WTC11 (cell line): ENCODE measurements at regions not wholly inside any gene's neighbourhood (a gene's known extent, or its start where the extent isn't known, plus 50 kb on each side); places are given as distances from the start of the nearest gene placed in this dataset.

Experiments
- ATAC-seq: fragments of 200-7000 bp; cut with Tn5 transposase; 2 replicates; pipeline ENCODE4 v1.10.0; 2021; ENCODE audit warnings: mild to moderate bottlenecking, moderate library complexity
- CTCF ChIA-PET: fragments of 300-600 bp; sonication (Branson Sonifier 250); formaldehyde crosslinking; loops from one replicate; lab custom pipeline; 2021; ENCODE audit warnings: antibody characterized with exemption; lab: Charles Lee
- POLR2A ChIA-PET: fragments of 350-600 bp; sonication (Branson Sonifier 250); formaldehyde crosslinking; loops from one replicate; lab custom pipeline; 2021; ENCODE audit warnings: antibody characterized with exemption; lab: Charles Lee
- DNase-seq: peaks from one replicate; pipeline ENCODE4 v3.0.0; 2021; ENCODE audit warnings: low spot score
- H3K27ac Mint-ChIP-seq: 2 replicates; pipeline ENCODE4 v1.8.0; 2021; ENCODE audit warnings: mixed read lengths
- H3K27me3 Mint-ChIP-seq: 2 replicates; pipeline ENCODE4 v1.8.0; 2021; ENCODE audit warnings: low read depth, mild to moderate bottlenecking, moderate library complexity, mixed read lengths
- H3K36me3 Mint-ChIP-seq: 2 replicates; pipeline ENCODE4 v1.8.0; 2021; ENCODE audit warnings: mixed read lengths
- H3K4me1 Mint-ChIP-seq: 2 replicates; pipeline ENCODE4 v1.8.0; 2022; ENCODE audit warnings: mixed read lengths
- H3K4me3 Mint-ChIP-seq: 2 replicates; pipeline ENCODE4 v1.8.0; 2021; ENCODE audit warnings: mild to moderate bottlenecking, moderate library complexity, mixed read lengths
- H3K9me3 Mint-ChIP-seq: 2 replicates; pipeline ENCODE4 v1.8.0; 2021; ENCODE audit warnings: mixed read lengths
- ESRRA ChIP-seq: sonication (generic); formaldehyde crosslinking; IDR thresholded peaks from 2 replicates; pipeline ENCODE4 v1.8.1; 2022; ENCODE audit warnings: mild to moderate bottlenecking, missing genetic modification reagents, borderline replicate concordance
- FOXJ3 ChIP-seq: sonication (generic); formaldehyde crosslinking; IDR thresholded peaks from 2 replicates; pipeline ENCODE4 v1.9.0; 2021; ENCODE audit warnings: missing genetic modification reagents, mild to moderate bottlenecking, borderline replicate concordance
- GABPB1 ChIP-seq: sonication (generic); formaldehyde crosslinking; IDR thresholded peaks from 2 replicates; pipeline ENCODE4 v1.8.1; 2023; ENCODE audit warnings: mild to moderate bottlenecking, missing genetic modification reagents
- OVOL2 ChIP-seq: fragments of 250-450 bp; sonication (Bioruptor Pico); IDR thresholded peaks from 2 replicates; pipeline ENCODE4 v1.9.0; 2021; ENCODE audit warnings: mild to moderate bottlenecking, borderline replicate concordance
- SP1 ChIP-seq: sonication (generic); formaldehyde crosslinking; conservative IDR thresholded peaks from 2 replicates; pipeline ENCODE4 v1.8.1; 2022; ENCODE audit warnings: missing genetic modification reagents
- TCF7 ChIP-seq: sonication (generic); formaldehyde crosslinking; IDR thresholded peaks from 2 replicates; pipeline ENCODE4 v1.8.0; 2022; ENCODE audit warnings: mild to moderate bottlenecking, low read depth, missing genetic modification reagents, moderate library complexity
- TEAD4 ChIP-seq: sonication (generic); formaldehyde crosslinking; IDR thresholded peaks from 2 replicates; pipeline ENCODE4 v1.8.0; 2022; ENCODE audit warnings: mild to moderate bottlenecking, missing genetic modification reagents
- ZBTB21 ChIP-seq: sonication (generic); formaldehyde crosslinking; IDR thresholded peaks from 2 replicates; pipeline ENCODE4 v1.8.1; 2023; ENCODE audit warnings: mild to moderate bottlenecking, missing genetic modification reagents, borderline replicate concordance
- ZNF138 ChIP-seq: sonication (generic); formaldehyde crosslinking; conservative IDR thresholded peaks from 2 replicates; pipeline ENCODE4 v1.8.1; 2022; ENCODE audit warnings: mild to moderate bottlenecking, moderate library complexity, missing genetic modification reagents
- TF ChIP-seq, protein P1 (sequence below): fragments of 250-450 bp; sonication (Bioruptor Pico); IDR thresholded peaks from 2 replicates; pipeline ENCODE4 v1.8.0; 2021; ENCODE audit warnings: mild to moderate bottlenecking
- TF ChIP-seq, protein P2 (sequence below): sonication (generic); formaldehyde crosslinking; IDR thresholded peaks from 2 replicates; pipeline ENCODE4 v1.8.0; 2023; ENCODE audit warnings: mild to moderate bottlenecking, missing genetic modification reagents
- TF ChIP-seq, protein P3 (sequence below): sonication (generic); formaldehyde crosslinking; IDR thresholded peaks from 2 replicates; pipeline ENCODE4 v1.8.1; 2022; ENCODE audit warnings: mild to moderate bottlenecking, missing genetic modification reagents, moderate library complexity, borderline replicate concordance
- TF ChIP-seq, protein P4 (sequence below): sonication (generic); formaldehyde crosslinking; IDR thresholded peaks from 2 replicates; pipeline ENCODE4 v1.8.1; 2023; ENCODE audit warnings: mild to moderate bottlenecking, moderate library complexity, missing genetic modification reagents
- TF ChIP-seq, protein P5 (sequence below): fragments of 250-450 bp; sonication (Bioruptor Pico); IDR thresholded peaks from 2 replicates; pipeline ENCODE4 v2.1.2; 2022; ENCODE audit warnings: mild to moderate bottlenecking, moderate library complexity
- TF ChIP-seq, protein P6 (sequence below): sonication (generic); formaldehyde crosslinking; IDR thresholded peaks from 2 replicates; pipeline ENCODE4 v1.8.0; 2023; ENCODE audit warnings: missing genetic modification reagents
- TF ChIP-seq, protein P7 (sequence below): sonication (generic); formaldehyde crosslinking; IDR thresholded peaks from 2 replicates; pipeline ENCODE4 v1.8.0; 2022; ENCODE audit warnings: mild to moderate bottlenecking, missing genetic modification reagents

DNA sequence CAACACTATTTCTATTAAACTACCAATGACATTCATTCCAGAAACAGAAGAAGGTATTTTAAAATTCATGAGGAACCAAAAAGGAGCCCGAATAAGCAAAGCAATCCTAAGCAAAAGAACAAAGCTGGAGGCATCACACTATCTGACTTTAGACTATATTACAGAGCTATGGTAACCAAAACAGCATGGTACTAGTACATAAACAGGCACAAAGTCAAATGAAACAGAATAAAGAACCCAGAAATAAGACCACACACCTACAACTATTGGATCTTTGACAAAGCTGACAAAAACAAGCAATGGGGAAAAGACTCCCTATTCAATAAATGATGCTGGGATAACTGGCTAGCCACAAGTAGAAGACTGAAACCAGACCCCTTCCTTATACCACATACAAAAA is 122.3 kb downstream of the ITIH6 start:
- ChIA-PET POLR2A (no interaction called here), CTCF (no interaction called here)
- TF ChIP-seq OVOL2 (CRISPR knock-in tag) (no peak), ZNF138 (no peak), ESRRA (no peak), TCF7 (CRISPR knock-in tag) (no peak), SP1 (CRISPR knock-in tag) (no peak), ZBTB21 (no peak), FOXJ3 (CRISPR knock-in tag) (no peak), TEAD4 (CRISPR knock-in tag) (no peak), GABPB1 (CRISPR knock-in tag) (no peak)
- TF ChIP-seq, protein P1, sequence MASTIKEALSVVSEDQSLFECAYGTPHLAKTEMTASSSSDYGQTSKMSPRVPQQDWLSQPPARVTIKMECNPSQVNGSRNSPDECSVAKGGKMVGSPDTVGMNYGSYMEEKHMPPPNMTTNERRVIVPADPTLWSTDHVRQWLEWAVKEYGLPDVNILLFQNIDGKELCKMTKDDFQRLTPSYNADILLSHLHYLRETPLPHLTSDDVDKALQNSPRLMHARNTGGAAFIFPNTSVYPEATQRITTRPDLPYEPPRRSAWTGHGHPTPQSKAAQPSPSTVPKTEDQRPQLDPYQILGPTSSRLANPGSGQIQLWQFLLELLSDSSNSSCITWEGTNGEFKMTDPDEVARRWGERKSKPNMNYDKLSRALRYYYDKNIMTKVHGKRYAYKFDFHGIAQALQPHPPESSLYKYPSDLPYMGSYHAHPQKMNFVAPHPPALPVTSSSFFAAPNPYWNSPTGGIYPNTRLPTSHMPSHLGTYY (CRISPR knock-in tag) = no peak
- TF ChIP-seq, protein P2, sequence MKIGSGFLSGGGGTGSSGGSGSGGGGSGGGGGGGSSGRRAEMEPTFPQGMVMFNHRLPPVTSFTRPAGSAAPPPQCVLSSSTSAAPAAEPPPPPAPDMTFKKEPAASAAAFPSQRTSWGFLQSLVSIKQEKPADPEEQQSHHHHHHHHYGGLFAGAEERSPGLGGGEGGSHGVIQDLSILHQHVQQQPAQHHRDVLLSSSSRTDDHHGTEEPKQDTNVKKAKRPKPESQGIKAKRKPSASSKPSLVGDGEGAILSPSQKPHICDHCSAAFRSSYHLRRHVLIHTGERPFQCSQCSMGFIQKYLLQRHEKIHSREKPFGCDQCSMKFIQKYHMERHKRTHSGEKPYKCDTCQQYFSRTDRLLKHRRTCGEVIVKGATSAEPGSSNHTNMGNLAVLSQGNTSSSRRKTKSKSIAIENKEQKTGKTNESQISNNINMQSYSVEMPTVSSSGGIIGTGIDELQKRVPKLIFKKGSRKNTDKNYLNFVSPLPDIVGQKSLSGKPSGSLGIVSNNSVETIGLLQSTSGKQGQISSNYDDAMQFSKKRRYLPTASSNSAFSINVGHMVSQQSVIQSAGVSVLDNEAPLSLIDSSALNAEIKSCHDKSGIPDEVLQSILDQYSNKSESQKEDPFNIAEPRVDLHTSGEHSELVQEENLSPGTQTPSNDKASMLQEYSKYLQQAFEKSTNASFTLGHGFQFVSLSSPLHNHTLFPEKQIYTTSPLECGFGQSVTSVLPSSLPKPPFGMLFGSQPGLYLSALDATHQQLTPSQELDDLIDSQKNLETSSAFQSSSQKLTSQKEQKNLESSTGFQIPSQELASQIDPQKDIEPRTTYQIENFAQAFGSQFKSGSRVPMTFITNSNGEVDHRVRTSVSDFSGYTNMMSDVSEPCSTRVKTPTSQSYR (CRISPR knock-in tag) = no peak
- TF ChIP-seq, protein P3, sequence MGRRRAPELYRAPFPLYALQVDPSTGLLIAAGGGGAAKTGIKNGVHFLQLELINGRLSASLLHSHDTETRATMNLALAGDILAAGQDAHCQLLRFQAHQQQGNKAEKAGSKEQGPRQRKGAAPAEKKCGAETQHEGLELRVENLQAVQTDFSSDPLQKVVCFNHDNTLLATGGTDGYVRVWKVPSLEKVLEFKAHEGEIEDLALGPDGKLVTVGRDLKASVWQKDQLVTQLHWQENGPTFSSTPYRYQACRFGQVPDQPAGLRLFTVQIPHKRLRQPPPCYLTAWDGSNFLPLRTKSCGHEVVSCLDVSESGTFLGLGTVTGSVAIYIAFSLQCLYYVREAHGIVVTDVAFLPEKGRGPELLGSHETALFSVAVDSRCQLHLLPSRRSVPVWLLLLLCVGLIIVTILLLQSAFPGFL (CRISPR knock-in tag) = no peak
- TF ChIP-seq, protein P4, sequence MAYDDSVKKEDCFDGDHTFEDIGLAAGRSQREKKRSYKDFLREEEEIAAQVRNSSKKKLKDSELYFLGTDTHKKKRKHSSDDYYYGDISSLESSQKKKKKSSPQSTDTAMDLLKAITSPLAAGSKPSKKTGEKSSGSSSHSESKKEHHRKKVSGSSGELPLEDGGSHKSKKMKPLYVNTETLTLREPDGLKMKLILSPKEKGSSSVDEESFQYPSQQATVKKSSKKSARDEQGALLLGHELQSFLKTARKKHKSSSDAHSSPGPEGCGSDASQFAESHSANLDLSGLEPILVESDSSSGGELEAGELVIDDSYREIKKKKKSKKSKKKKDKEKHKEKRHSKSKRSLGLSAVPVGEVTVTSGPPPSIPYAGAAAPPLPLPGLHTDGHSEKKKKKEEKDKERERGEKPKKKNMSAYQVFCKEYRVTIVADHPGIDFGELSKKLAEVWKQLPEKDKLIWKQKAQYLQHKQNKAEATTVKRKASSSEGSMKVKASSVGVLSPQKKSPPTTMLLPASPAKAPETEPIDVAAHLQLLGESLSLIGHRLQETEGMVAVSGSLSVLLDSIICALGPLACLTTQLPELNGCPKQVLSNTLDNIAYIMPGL (CRISPR knock-in tag) = no peak
- TF ChIP-seq, protein P5, sequence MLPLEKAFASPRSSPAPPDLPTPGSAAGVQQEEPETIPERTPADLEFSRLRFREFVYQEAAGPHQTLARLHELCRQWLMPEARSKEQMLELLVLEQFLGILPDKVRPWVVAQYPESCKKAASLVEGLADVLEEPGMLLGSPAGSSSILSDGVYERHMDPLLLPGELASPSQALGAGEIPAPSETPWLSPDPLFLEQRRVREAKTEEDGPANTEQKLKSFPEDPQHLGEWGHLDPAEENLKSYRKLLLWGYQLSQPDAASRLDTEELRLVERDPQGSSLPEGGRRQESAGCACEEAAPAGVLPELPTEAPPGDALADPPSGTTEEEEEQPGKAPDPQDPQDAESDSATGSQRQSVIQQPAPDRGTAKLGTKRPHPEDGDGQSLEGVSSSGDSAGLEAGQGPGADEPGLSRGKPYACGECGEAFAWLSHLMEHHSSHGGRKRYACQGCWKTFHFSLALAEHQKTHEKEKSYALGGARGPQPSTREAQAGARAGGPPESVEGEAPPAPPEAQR (CRISPR knock-in tag) = no peak
- TF ChIP-seq, protein P6, sequence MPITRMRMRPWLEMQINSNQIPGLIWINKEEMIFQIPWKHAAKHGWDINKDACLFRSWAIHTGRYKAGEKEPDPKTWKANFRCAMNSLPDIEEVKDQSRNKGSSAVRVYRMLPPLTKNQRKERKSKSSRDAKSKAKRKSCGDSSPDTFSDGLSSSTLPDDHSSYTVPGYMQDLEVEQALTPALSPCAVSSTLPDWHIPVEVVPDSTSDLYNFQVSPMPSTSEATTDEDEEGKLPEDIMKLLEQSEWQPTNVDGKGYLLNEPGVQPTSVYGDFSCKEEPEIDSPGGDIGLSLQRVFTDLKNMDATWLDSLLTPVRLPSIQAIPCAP (CRISPR knock-in tag) = no peak
- TF ChIP-seq, protein P7, sequence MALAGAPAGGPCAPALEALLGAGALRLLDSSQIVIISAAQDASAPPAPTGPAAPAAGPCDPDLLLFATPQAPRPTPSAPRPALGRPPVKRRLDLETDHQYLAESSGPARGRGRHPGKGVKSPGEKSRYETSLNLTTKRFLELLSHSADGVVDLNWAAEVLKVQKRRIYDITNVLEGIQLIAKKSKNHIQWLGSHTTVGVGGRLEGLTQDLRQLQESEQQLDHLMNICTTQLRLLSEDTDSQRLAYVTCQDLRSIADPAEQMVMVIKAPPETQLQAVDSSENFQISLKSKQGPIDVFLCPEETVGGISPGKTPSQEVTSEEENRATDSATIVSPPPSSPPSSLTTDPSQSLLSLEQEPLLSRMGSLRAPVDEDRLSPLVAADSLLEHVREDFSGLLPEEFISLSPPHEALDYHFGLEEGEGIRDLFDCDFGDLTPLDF (CRISPR knock-in tag) = no peak
- no peak overlapping the region for H3K4me3 Mint-ChIP-seq
- no peaks in the 10 kb centered on the region for H3K4me1 Mint-ChIP-seq
- no peak overlapping the region for H3K27ac Mint-ChIP-seq
- DNase-seq (no peak), ATAC-seq (no peak)
- H3K36me3 Mint-ChIP-seq = no peaks in the 10 kb centered on the region
- H3K27me3 Mint-ChIP-seq = peaks cover 18% of the 10 kb centered on the region
- peaks cover 49% of the 10 kb centered on the region for H3K9me3 Mint-ChIP-seq
